Body of pancreas (tissue), 4 donors: ENCODE measurements at regions not wholly inside any gene's neighbourhood (a gene's known extent, or its start where the extent isn't known, plus 50 kb on each side); places are given as distances from the start of the nearest gene placed in this dataset.

Source experiments
- CTCF ChIP-seq, 7 experiments: fragments of 450-650 bp in 4 of 7; fragments of 200-600 bp in 3 of 7; sonication (generic) in 3 of 7; IDR thresholded peaks; one replicate each; pipeline ENCODE4 v1.5.1; 2016 to 2019; ENCODE audit warnings: antibody characterized with exemption in 7 of 7
- POLR2A ChIP-seq, 3 donors: fragments of 450-650 bp; IDR thresholded peaks; one replicate each; pipeline ENCODE4 v1.6.1; 2016; ENCODE audit warnings: antibody characterized with exemption in 3 of 3, mild to moderate bottlenecking in 2 of 3

- TF ChIP-seq CTCF (IDR thresholded peaks at IDR 0.05), result no peak
- no peak for TF ChIP-seq POLR2A (IDR thresholded peaks at IDR 0.05)
Observed at GRCh38 chr2:9700109-9700495, 69.3 kb upstream of the YWHAQ start.
